ENCODE measurements at regions not wholly inside any gene's neighbourhood (a gene's known extent, or its start where the extent isn't known, plus 50 kb on each side); places are given as distances from the start of the nearest gene placed in this dataset.
"Not testable (repeated sequence)": the region's sequence is repeated elsewhere in the genome, so short reads cannot be mapped to it uniquely, and the experiment has no call there.

- no peak for DNase-seq (ENCODE audit: low read depth, low spot score)
These were observed 238.1 kb downstream of the OLFM4 start for GRCh38 chr13:53266757-53267156.

- no peak for DNase-seq (ENCODE audit: low read depth, low spot score)
These were observed 241.0 kb downstream of the OLFM4 start for GRCh38 chr13:53269634-53270033.

GRCh38 chr13:53272873-53273272 is 244.3 kb downstream of the OLFM4 start:
- no peak for DNase-seq (ENCODE audit: low read depth, low spot score)

GRCh38 chr13:53276265-53276664 is 247.7 kb downstream of the OLFM4 start:
- no peak for DNase-seq (ENCODE audit: low read depth, low spot score)

- DNase-seq (ENCODE audit: low read depth, low spot score) = no peak
These were observed 253.1 kb downstream of the OLFM4 start for GRCh38 chr13:53281677-53282076.

- DNase-seq (ENCODE audit: low read depth, low spot score) = no peak
These were observed 257.4 kb downstream of the OLFM4 start for GRCh38 chr13:53285896-53286430.

GRCh38 chr13:53298396-53298795 is 269.8 kb downstream of the OLFM4 start:
- no peak for DNase-seq (ENCODE audit: low read depth, low spot score)

- DNase-seq (ENCODE audit: low read depth, low spot score) = no peak
These were observed 272.8 kb downstream of the OLFM4 start for GRCh38 chr13:53301449-53301848.

GRCh38 chr13:53305419-53305818 is 276.8 kb downstream of the OLFM4 start:
- DNase-seq (ENCODE audit: low read depth, low spot score) = not testable (repeated sequence)

GRCh38 chr13:53310786-53311185 is 282.2 kb downstream of the OLFM4 start:
- no peak for DNase-seq (ENCODE audit: low read depth, low spot score)

- DNase-seq (ENCODE audit: low read depth, low spot score) = no peak
These were observed 282.9 kb downstream of the OLFM4 start for GRCh38 chr13:53311561-53311960.

GRCh38 chr13:53321296-53321801 is 292.7 kb downstream of the OLFM4 start:
- DNase-seq (ENCODE audit: low read depth, low spot score) = no peak

GRCh38 chr13:53324656-53325055 is 296.0 kb downstream of the OLFM4 start:
- DNase-seq (ENCODE audit: low read depth, low spot score) = no peak

GRCh38 chr13:53326716-53327115 is 298.1 kb downstream of the OLFM4 start:
- DNase-seq (ENCODE audit: low read depth, low spot score) = no peak

- no peak for DNase-seq (ENCODE audit: low read depth, low spot score)
These were observed 299.2 kb downstream of the OLFM4 start for GRCh38 chr13:53327680-53328315.

- DNase-seq (ENCODE audit: low read depth, low spot score) = no peak
These were observed 308.0 kb downstream of the OLFM4 start for GRCh38 chr13:53336441-53337160.

GRCh38 chr13:53338760-53339159 is 310.1 kb downstream of the OLFM4 start:
- no peak for DNase-seq (ENCODE audit: low read depth, low spot score)

GRCh38 chr13:53340505-53341143 is 312.0 kb downstream of the OLFM4 start:
- no peak for DNase-seq (ENCODE audit: low read depth, low spot score)

GRCh38 chr13:53341144-53341510 is 312.5 kb downstream of the OLFM4 start:
- no peak for DNase-seq (ENCODE audit: low read depth, low spot score)

- DNase-seq (ENCODE audit: low read depth, low spot score) = no peak
These were observed 314.2 kb downstream of the OLFM4 start for GRCh38 chr13:53342623-53343360.

GRCh38 chr13:53343361-53343744 is 314.7 kb downstream of the OLFM4 start:
- DNase-seq (ENCODE audit: low read depth, low spot score) = no peak

- DNase-seq (ENCODE audit: low read depth, low spot score) = no peak
These were observed 322.4 kb downstream of the OLFM4 start for GRCh38 chr13:53351021-53351420.
